ENCODE measurements at regions not wholly inside any gene's neighbourhood (a gene's known extent, or its start where the extent isn't known, plus 50 kb on each side); places are given as distances from the start of the nearest gene placed in this dataset.

DNA sequence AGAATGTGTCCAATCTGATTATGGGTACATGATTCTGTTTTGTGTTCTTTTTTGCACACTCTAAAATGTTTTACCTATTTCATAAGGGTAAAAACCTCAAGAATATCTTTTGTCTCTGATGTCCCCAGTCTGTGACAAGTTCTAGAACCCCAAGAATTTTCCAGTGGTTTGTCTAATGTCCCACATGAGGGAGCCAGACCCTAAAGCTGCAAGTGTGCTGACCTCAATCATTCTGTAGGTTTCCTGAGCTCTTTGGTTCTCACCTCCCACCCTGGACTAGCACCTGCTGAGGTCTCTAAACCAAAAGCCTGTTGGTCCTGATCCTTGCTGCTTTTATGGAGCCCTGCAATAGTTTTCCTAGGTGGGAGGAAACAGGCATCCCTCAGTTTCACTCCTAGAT, 149.8 kb upstream of the MPPED2 start:
- DNase-seq: no peak

DNA sequence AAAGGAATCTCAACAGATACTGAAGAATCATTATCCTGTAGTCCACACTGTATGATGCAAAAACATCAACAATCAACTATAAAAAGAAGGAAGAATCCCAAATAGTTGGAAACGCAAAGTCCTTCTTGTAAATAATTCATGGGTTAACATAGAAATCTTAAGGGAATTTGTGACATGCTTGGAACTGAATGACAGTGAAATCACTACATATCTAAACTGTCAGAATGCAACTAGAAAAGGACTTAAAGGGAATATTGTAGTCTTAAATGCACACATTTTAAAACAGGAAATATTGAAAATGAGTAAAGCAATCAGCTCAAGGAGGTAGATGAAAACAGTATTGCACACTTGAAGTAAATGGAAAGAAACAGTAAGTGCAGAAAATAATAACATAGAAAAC, 147.6 kb upstream of the MPPED2 start:
- no peak for DNase-seq

GRCh38 chr11:30730011-30730410, 143.9 kb upstream of the MPPED2 start:
- DNase-seq: no peak

- no peak for DNase-seq
These were observed 143.1 kb upstream of the MPPED2 start for GRCh38 chr11:30729187-30729713.

GRCh38 chr11:30725645-30726195, 139.6 kb upstream of the MPPED2 start:
- DNase-seq: no peak

DNA sequence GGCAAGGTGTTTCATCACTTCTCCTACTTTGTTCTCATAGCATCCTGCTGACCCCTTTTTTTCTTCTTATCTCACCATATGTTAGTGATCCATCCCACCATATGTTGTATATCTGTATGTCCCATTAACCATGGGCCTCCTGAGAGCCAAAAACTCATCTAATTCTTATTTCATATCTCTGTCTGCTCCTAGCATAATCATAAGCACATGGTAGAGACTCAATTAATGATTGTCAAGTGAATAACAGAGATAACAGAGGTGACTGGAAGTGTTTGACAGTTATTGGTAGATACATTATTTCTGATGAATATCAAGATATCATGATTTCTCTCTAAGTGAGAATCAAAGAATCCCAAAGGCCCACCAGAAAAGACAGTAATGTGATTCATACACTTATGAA, 138.1 kb upstream of the MPPED2 start:
- DNase-seq: no peak

DNA sequence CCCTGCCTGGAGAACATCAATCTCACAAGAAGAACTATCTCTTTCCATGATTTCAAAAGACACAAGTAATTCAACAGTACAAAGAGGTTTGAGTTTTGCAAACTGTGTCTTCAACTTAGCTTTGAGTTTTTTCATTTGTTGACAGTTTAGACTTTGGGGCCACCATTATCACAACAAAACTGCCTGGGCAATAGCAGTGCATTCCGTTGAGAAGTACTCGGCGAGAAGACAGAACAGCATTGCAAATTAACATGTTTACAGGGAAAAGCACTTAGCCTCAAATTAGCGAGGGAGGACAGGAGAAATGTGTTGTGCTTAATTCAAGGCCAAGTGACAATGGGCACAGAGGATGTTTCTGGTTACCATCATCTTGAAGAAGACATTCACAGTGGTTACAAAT, 133.2 kb upstream of the MPPED2 start:
- no peak for DNase-seq

DNA sequence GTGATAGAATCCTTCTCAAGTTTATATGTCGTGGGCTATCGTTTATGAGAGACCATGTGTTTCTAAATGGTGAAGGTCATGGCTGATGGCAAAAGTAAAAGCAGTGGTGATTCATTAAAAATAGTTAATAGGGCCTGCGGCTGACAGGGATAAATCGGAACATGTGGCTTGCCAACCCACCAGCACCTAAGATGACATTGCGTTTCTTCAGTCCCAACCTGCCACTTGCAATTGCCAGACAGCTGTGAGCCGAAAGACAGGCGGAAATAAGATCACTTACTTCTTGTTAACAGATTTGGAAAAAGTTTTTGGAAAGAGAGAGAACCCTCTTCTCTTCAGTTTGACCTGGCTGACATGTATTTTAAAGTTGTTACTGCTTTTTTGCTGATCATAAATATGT, 131.5 kb upstream of the MPPED2 start:
- DNase-seq: no peak

DNA sequence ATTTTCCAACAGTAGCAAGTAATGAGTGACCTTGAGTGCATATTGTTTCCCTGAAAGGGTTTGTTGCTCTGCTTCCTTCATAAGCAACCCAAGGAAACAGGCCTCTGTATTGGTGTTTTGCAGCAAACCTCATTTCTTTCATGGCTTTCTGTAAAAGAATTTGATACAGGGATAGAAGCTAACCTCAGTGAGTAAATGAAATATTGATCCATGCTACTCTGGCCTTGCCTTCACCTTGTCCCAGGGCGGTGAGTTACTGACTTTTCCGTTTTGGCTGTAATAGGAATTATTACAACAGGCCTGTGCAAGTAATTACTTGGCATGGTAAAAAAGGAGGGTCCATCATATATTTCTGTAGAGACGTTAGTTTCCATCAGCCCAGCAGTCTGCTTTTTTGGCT, 130.9 kb upstream of the MPPED2 start:
- DNase-seq: no peak

- no peak for DNase-seq
These were observed 126.6 kb upstream of the MPPED2 start for GRCh38 chr11:30712749-30713148.

- no peak for DNase-seq
These were observed 124.1 kb upstream of the MPPED2 start for GRCh38 chr11:30710221-30710620.

- DNase-seq: no peak
These were observed 121.0 kb upstream of the MPPED2 start for GRCh38 chr11:30707110-30707509.

- DNase-seq: no peak
These were observed 119.9 kb upstream of the MPPED2 start for GRCh38 chr11:30705913-30706675.

- DNase-seq: no peak
These were observed 112.3 kb upstream of the MPPED2 start for GRCh38 chr11:30698425-30698824.

DNA sequence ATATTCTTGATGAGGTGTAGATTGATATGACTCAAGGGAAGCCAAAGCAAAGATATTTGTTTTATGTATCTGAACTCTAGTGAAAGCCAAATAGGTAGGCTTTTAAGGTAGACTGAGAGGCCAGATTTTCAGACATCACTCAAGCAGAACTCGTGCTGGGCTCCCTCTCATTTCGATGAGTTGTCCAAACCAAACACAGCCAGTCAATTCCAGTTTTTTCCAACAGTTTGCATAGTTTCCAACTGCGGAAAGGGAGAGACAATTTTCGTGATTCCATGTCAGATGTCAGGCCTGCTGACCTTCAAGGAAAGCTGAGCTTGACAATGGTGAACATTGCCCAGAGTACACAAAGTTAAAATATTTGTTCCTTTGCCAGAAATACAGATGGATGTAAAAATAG, 110.9 kb upstream of the MPPED2 start:
- no peak for DNase-seq

DNA sequence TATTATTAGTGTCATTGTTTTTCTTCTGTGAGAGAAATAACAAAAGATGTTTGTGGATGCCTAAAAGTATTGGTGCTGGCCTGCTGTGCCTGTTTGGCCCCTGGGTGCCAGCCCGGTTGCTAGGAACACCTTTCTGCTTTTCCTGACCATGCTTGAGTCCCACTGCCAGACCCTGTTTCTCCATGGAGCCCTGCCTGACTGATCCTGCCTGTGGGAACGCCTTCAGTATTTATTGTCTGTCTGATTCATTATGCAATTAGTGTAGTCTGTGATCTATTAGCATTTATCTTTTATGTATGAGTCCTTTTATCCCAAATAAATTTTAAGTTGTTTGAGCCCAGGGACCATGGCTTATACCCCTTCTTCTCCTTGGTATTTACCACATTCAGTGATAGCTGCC, 98.6 kb upstream of the MPPED2 start:
- no peak for DNase-seq

GRCh38 chr11:30683176-30683575, 97.0 kb upstream of the MPPED2 start:
- no peak for DNase-seq

DNA sequence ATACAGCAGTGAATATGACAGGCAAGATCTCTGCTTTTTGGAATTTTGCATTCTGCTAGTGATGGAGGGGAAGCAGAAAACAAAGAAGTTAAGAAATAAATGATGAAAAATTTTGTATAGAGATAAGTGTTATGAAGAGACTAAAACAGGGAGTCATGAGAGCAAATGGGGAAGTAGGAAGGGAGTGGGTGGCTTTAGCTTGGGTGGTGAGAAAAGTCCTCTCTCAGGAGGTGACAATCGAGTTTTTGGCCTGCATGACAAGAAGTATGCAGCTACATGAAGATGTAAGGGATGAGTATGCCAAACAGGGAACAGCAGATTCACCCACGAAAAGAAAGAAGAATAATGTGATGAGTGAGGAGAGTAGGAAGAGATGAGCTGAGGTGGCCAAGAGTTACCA, 80.7 kb upstream of the MPPED2 start:
- DNase-seq: no peak

GRCh38 chr11:30665067-30665466, 78.9 kb upstream of the MPPED2 start:
- DNase-seq: no peak

- DNase-seq: no peak
These were observed 67.5 kb upstream of the MPPED2 start for GRCh38 chr11:30653606-30654005.

- no peak for DNase-seq
These were observed 66.6 kb upstream of the MPPED2 start for GRCh38 chr11:30652801-30653200.

- no peak for DNase-seq
These were observed 64.1 kb upstream of the MPPED2 start for GRCh38 chr11:30650266-30650665.
